Esophagus muscularis mucosa (tissue), 4 donors: ENCODE measurements at regions not wholly inside any gene's neighbourhood (a gene's known extent, or its start where the extent isn't known, plus 50 kb on each side); places are given as distances from the start of the nearest gene placed in this dataset.

Source experiments
- DNase-seq: peaks from one replicate; pipeline ENCODE4 v3.0.0-alpha.2; 2017; ENCODE audit errors: extremely low spot score
- H3K27ac ChIP-seq, 4 donors: fragments of 200-600 bp; sonication (generic); replicated peaks in 1 of 4; 1 replicate in 3 of 4; 2 replicates in 1 of 4; pipeline ENCODE4 v1.5.1; 2016 to 2019; ENCODE audit warnings: mild to moderate bottlenecking in 1 of 4
- H3K27me3 ChIP-seq, 4 donors: fragments of 200-600 bp; sonication (generic); one replicate each; pipeline versions ENCODE4 v1.5.1 to v1.6.0; 2016 to 2019
- H3K36me3 ChIP-seq, 4 donors: fragments of 200-600 bp; sonication (generic); one replicate each; pipeline ENCODE4 v1.5.1; 2016 to 2019
- H3K4me1 ChIP-seq, 4 donors: fragments of 200-600 bp; sonication (generic); one replicate each; pipeline ENCODE4 v1.5.1; 2016 to 2019
- H3K4me3 ChIP-seq, 4 donors: fragments of 200-600 bp; sonication (generic); 1 replicate in 2 of 4; 2 replicates in 2 of 4; pipeline ENCODE4 v1.5.1; 2016 to 2019; ENCODE audit warnings: mild to moderate bottlenecking in 4 of 4, moderate library complexity in 1 of 4
- H3K9me3 ChIP-seq, 4 donors: fragments of 200-600 bp; sonication (generic); 1 replicate in 3 of 4; 2 replicates in 1 of 4; pipeline ENCODE4 v1.5.1; 2016 to 2019
- CTCF ChIP-seq, 3 experiments: fragments of 200-600 bp in 2 of 3; fragments of 450-650 bp in 1 of 3; sonication (generic) in 2 of 3; IDR thresholded peaks; one replicate each; pipeline ENCODE4 v1.5.1; 2017 to 2019; ENCODE audit warnings: antibody characterized with exemption in 3 of 3, mild to moderate bottlenecking in 2 of 3, moderate library complexity in 1 of 3
- EP300 ChIP-seq: sonication (generic); formaldehyde crosslinking; IDR thresholded peaks from one replicate; pipeline ENCODE4 v1.6.1; 2017; ENCODE audit warnings: antibody characterized with exemption
- POLR2A ChIP-seq: fragments of 450-650 bp; IDR thresholded peaks from one replicate; pipeline ENCODE4 v1.6.1; 2017; ENCODE audit warnings: antibody characterized with exemption, moderate library complexity, mild to moderate bottlenecking, low read depth
- POLR2AphosphoS5 ChIP-seq, 2 donors: sonication (generic); formaldehyde crosslinking; IDR thresholded peaks; one replicate each; pipeline ENCODE4 v1.6.1; 2017; ENCODE audit warnings: antibody characterized with exemption in 2 of 2
- WGBS: methylation state at CpG from one replicate; pipeline ENCODE4 v1.1.5; 2018; 5-methylcytosine and 5-hydroxymethylcytosine counted together
- intact Hi-C: fragments of 100-400 bp; cut with DNase I; formaldehyde crosslinking; loops from one replicate; pipeline ENCODE4 v1.15.1; 2023

GRCh38 chr5:173675287-173675996 lies 59.0 kb upstream of the BOD1 start:
- Histone ChIP-seq H3K4me3 (no peak overlapping the region), H3K27me3 (peaks cover 0 to 46% (median 0%) of the 10 kb centered on the region in 4 donors), H3K4me1 (peaks cover 7 to 10% (median 8%) of the 10 kb centered on the region in 4 donors), H3K9me3 (peaks cover 0 to 9% (median 2%) of the 10 kb centered on the region in 4 donors), H3K36me3 (no peaks in the 10 kb centered on the region), H3K27ac (no peak overlapping the region)
- 80% methylated on average over 6 of the region's 6 CpGs for WGBS
- intact Hi-C loops: no loop called here
- TF ChIP-seq POLR2A (no peak), EP300 (no peak), POLR2AphosphoS5 (IDR thresholded peaks at IDR 0.05) (no peak), CTCF (IDR thresholded peaks at IDR 0.05) (no peak)
- DNase-seq: no peak

GRCh38 chr5:173676375-173676774 lies 59.9 kb upstream of the BOD1 start:
- Histone ChIP-seq H3K27ac (no peak overlapping the region), H3K4me1 (peaks cover 0 to 7% (median 0%) of the 10 kb centered on the region in 4 donors), H3K4me3 (no peak overlapping the region), H3K36me3 (no peaks in the 10 kb centered on the region), H3K9me3 (peaks cover 0 to 9% (median 2%) of the 10 kb centered on the region in 4 donors), H3K27me3 (peaks cover 0 to 40% (median 0%) of the 10 kb centered on the region in 4 donors)
- intact Hi-C loops: no loop called here
- 81% methylated on average over 2 of the region's 2 CpGs for WGBS
- no peak for TF ChIP-seq POLR2AphosphoS5 (IDR thresholded peaks at IDR 0.05)
- no peak for TF ChIP-seq EP300
- TF ChIP-seq POLR2A: no peak
- no peak for TF ChIP-seq CTCF (IDR thresholded peaks at IDR 0.05)
- no peak for DNase-seq

GRCh38 chr5:173677125-173677672 lies 60.7 kb upstream of the BOD1 start:
- H3K27ac ChIP-seq: no peak overlapping the region
- peaks cover 0 to 7% (median 0%) of the 10 kb centered on the region in 4 donors for H3K4me1 ChIP-seq
- DNase-seq: no peak
- peaks cover 0 to 33% (median 0%) of the 10 kb centered on the region in 4 donors for H3K27me3 ChIP-seq
- WGBS: 56% methylated on average over 2 of the region's 2 CpGs
- peaks cover 0 to 9% (median 2%) of the 10 kb centered on the region in 4 donors for H3K9me3 ChIP-seq
- H3K36me3 ChIP-seq: no peaks in the 10 kb centered on the region
- intact Hi-C loops: no loop called here
- no peak overlapping the region for H3K4me3 ChIP-seq
- TF ChIP-seq POLR2AphosphoS5 (IDR thresholded peaks at IDR 0.05): no peak
- TF ChIP-seq EP300: no peak
- TF ChIP-seq CTCF (IDR thresholded peaks at IDR 0.05): no peak
- no peak for TF ChIP-seq POLR2A

- no peak for DNase-seq
- WGBS: 94% methylated on average over 6 of the region's 6 CpGs
- TF ChIP-seq POLR2AphosphoS5 (IDR thresholded peaks at IDR 0.05): no peak
- TF ChIP-seq POLR2A: no peak
- no peak for TF ChIP-seq EP300
- no peak for TF ChIP-seq CTCF (IDR thresholded peaks at IDR 0.05)
- no peaks in the 10 kb centered on the region for H3K36me3 ChIP-seq
- H3K27ac ChIP-seq: no peak overlapping the region
- intact Hi-C loops: no loop called here
- H3K4me3 ChIP-seq: no peak overlapping the region
- H3K4me1 ChIP-seq: peaks cover 0 to 7% (median 0%) of the 10 kb centered on the region in 4 donors
- H3K27me3 ChIP-seq: peaks cover 0 to 6% (median 0%) of the 10 kb centered on the region in 4 donors
- peaks cover 0 to 4% (median 0%) of the 10 kb centered on the region in 4 donors for H3K9me3 ChIP-seq
Measured at GRCh38 chr5:173679909-173680630, 63.6 kb upstream of the BOD1 start.
